Spleen (tissue), 11 donors: ENCODE measurements at regions not wholly inside any gene's neighbourhood (a gene's known extent, or its start where the extent isn't known, plus 50 kb on each side); places are given as distances from the start of the nearest gene placed in this dataset.

Experiments
- DNase-seq: peaks from one replicate; pipeline ENCODE4 v3.0.0-alpha.2; 2020
- H3K27ac ChIP-seq, 8 donors: fragments of 200-600 bp; sonication (generic) in 7 of 8; 1 replicate in 4 of 8; 2 replicates in 4 of 8; pipeline versions ENCODE4 v1.5.0 to v1.8.0; 2016 to 2021; ENCODE audit warnings: inconsistent platforms in 4 of 8, mild to moderate bottlenecking in 4 of 8, moderate library complexity in 1 of 8
- H3K27me3 ChIP-seq, 7 donors: fragments of 200-600 bp; sonication (generic) in 6 of 7; replicated peaks in 1 of 7; 1 replicate in 4 of 7; 2 replicates in 3 of 7; pipeline versions ENCODE4 v1.5.0 to v1.8.0; 2016 to 2021; ENCODE audit warnings: inconsistent platforms in 3 of 7, mild to moderate bottlenecking in 1 of 7
- H3K36me3 ChIP-seq, 6 donors: fragments of 200-600 bp; sonication (generic) in 5 of 6; 1 replicate in 4 of 6; 2 replicates in 2 of 6; pipeline versions ENCODE4 v1.5.0 to v1.8.0; 2016 to 2021; ENCODE audit warnings: inconsistent platforms in 2 of 6
- H3K4me1 ChIP-seq, 6 donors: fragments of 200-600 bp; sonication (generic) in 5 of 6; 1 replicate in 3 of 6; 2 replicates in 3 of 6; pipeline versions ENCODE4 v1.5.0 to v1.8.0; 2016 to 2021; ENCODE audit warnings: inconsistent platforms in 3 of 6
- H3K4me3 ChIP-seq, 8 donors: fragments of 200-600 bp; sonication (generic) in 7 of 8; 1 replicate in 4 of 8; 2 replicates in 4 of 8; pipeline versions ENCODE4 v1.5.0 to v1.8.0; 2016 to 2021; ENCODE audit warnings: inconsistent platforms in 4 of 8, mild to moderate bottlenecking in 4 of 8, moderate library complexity in 2 of 8
- H3K9me3 ChIP-seq, 8 donors: fragments of 200-600 bp; sonication (generic) in 7 of 8; 1 replicate in 4 of 8; 2 replicates in 4 of 8; pipeline versions ENCODE4 v1.5.0 to v1.8.0; 2016 to 2021; ENCODE audit warnings: inconsistent platforms in 4 of 8
- POLR2A ChIP-seq, 3 donors: fragments of 450-650 bp; IDR thresholded peaks; one replicate each; pipeline ENCODE4 v1.5.1; 2017; ENCODE audit warnings: antibody characterized with exemption in 3 of 3, mild to moderate bottlenecking in 1 of 3
- POLR2AphosphoS5 ChIP-seq, 3 donors: sonication (generic); formaldehyde crosslinking; IDR thresholded peaks; one replicate each; pipeline ENCODE4 v1.5.1; 2017; ENCODE audit warnings: antibody characterized with exemption in 3 of 3
- WGBS, 5 donors: extraction: QIAGEN DNeasy Blood & Tissue Kit in 3 of 5; methylation state at CpG; one replicate each; pipeline versions ENCODE4 v1.1.5 to v1.1.7; 2013 to 2018; 5-methylcytosine and 5-hydroxymethylcytosine counted together
- intact Hi-C: fragments of 100-400 bp; cut with DNase I; formaldehyde crosslinking; loops from one replicate; pipeline ENCODE4 v1.15.0; 2023; ENCODE audit warnings: low total_unique reads
- TF ChIP-seq, protein P1 (sequence below), 11 experiments: fragments of 200-600 bp in 7 of 11; fragments of 450-650 bp in 4 of 11; sonication (generic) in 4 of 11; IDR thresholded peaks in 8 of 11; conservative IDR thresholded peaks in 3 of 11; 1 replicate in 7 of 11; 2 replicates in 4 of 11; pipeline versions ENCODE4 v1.4.0 to v1.8.0; 2016 to 2021; ENCODE audit warnings: antibody characterized with exemption in 11 of 11, inconsistent platforms in 4 of 11, mild to moderate bottlenecking in 1 of 11
- donor health status: healthy with polysubstance abuse.
- donor health status: DM: no; HTN: no; CAD: no; lungs with moderate emphysema.
- donor health status: DM: no; HTN: no; CAD: no.
- donor health status: Bipolar disorder and iron deficiency.
- donor health status: healthy.
- donor health status: DM: no; HTN: no; CAD: no.
- donor health status: DM: yes; HTN: yes; CAD: no.

- no peak for TF ChIP-seq POLR2A (IDR thresholded peaks at IDR 0.05)
- TF ChIP-seq, protein P1, sequence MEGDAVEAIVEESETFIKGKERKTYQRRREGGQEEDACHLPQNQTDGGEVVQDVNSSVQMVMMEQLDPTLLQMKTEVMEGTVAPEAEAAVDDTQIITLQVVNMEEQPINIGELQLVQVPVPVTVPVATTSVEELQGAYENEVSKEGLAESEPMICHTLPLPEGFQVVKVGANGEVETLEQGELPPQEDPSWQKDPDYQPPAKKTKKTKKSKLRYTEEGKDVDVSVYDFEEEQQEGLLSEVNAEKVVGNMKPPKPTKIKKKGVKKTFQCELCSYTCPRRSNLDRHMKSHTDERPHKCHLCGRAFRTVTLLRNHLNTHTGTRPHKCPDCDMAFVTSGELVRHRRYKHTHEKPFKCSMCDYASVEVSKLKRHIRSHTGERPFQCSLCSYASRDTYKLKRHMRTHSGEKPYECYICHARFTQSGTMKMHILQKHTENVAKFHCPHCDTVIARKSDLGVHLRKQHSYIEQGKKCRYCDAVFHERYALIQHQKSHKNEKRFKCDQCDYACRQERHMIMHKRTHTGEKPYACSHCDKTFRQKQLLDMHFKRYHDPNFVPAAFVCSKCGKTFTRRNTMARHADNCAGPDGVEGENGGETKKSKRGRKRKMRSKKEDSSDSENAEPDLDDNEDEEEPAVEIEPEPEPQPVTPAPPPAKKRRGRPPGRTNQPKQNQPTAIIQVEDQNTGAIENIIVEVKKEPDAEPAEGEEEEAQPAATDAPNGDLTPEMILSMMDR (IDR thresholded peaks at IDR 0.05 in 8 of 11, conservative IDR thresholded peaks at IDR 0.05 in 3 of 11) = no peak
- TF ChIP-seq POLR2AphosphoS5 (IDR thresholded peaks at IDR 0.05) = no peak
- no peaks in the 10 kb centered on the region for H3K36me3 ChIP-seq
- H3K27ac ChIP-seq = no peak overlapping the region
- no peak for DNase-seq
- H3K9me3 ChIP-seq = peaks cover 0 to 27% (median 7%) of the 10 kb centered on the region in 8 donors
- H3K4me3 ChIP-seq = no peak overlapping the region
- no peaks in the 10 kb centered on the region for H3K27me3 ChIP-seq
- WGBS, 5 donors = 71 to 95% (median 89%) methylated on average over 2 of the region's 2 CpGs
- H3K4me1 ChIP-seq = no peaks in the 10 kb centered on the region
- intact Hi-C loops = no loop called here
These were observed 1290.8 kb downstream of the NCAM2 start for GRCh38 chr21:22288885-22289499.

GRCh38 chr21:22292144-22292543 lies 1293.9 kb downstream of the NCAM2 start:
- WGBS, 5 donors = 76 to 92% (median 83%) methylated on average over 3 of the region's 3 CpGs
- H3K9me3 ChIP-seq = peaks cover 0 to 16% (median 2%) of the 10 kb centered on the region in 8 donors
- no peak for DNase-seq
- H3K27me3 ChIP-seq = no peaks in the 10 kb centered on the region
- H3K4me1 ChIP-seq = no peaks in the 10 kb centered on the region
- no peaks in the 10 kb centered on the region for H3K36me3 ChIP-seq
- intact Hi-C loops = no loop called here
- no peak overlapping the region for H3K27ac ChIP-seq
- H3K4me3 ChIP-seq = no peak overlapping the region
- TF ChIP-seq POLR2AphosphoS5 (IDR thresholded peaks at IDR 0.05) (no peak), POLR2A (IDR thresholded peaks at IDR 0.05) (no peak)
- TF ChIP-seq, protein P1 (IDR thresholded peaks at IDR 0.05 in 8 of 11, conservative IDR thresholded peaks at IDR 0.05 in 3 of 11) = no peak

DNA sequence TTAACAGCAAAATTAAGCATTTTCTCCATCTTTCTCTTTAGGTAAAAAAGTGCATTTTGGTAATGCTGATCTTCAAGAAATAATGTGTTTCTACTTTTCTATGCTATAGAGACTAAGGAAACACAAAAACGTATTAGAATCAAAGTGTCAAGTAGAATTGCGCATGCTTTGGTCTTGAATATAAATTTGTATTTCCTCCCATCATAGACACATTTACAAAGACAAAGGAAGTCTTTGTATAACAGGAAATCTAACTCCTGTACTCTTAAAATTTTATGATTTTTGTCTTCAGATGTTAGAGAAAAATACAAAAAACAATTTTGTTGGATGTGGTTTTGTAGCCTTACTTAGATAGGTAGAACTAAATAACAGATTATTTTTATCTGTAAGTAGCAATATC lies 1299.4 kb downstream of the NCAM2 start:
- Histone ChIP-seq H3K36me3 (no peaks in the 10 kb centered on the region), H3K9me3 (peaks cover 0 to 14% (median 0%) of the 10 kb centered on the region in 8 donors), H3K27ac (no peak overlapping the region), H3K4me1 (no peaks in the 10 kb centered on the region), H3K27me3 (no peaks in the 10 kb centered on the region), H3K4me3 (no peak overlapping the region)
- DNase-seq = no peak
- TF ChIP-seq POLR2AphosphoS5 (IDR thresholded peaks at IDR 0.05) = no peak
- intact Hi-C loops = no loop called here
- WGBS, 5 donors = 53 to 68% (median 63%) methylated on average over 2 of the region's 2 CpGs

DNA sequence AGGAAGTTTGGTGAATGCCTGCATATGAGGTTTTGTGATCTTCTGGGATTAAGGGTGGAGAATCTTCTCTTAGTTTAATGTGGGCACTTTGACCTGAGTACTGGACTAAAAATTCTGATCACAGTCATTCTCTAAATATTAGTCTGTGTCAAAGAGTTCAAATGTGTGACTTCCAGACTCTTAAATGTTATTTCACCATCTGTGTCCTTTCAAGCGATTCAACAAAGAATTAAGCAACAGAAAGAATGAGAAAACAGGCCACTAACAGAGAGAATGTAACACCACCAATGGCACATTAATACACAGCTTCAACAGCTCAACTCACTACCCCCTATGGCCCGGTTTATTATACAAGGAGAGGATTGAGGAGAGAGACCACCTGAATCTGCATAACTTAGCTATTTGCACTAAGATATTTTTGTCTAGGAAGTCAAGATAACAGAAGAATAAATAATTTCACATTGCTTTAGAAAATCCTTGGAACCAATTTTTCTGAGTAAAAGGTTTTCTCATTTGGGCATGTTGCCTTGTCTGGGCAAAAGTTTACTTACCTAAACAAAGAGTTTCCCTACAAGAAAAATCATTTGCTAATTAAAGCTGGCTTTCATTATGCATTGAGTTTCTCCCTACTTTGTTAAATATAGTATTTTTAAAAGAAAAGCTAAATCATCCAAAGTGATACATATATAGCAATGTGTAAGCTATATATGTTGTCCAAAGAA lies 1313.7 kb downstream of the NCAM2 start:
- no peak for DNase-seq
- intact Hi-C loops = no loop called here
- Histone ChIP-seq H3K4me1 (no peaks in the 10 kb centered on the region), H3K27ac (no peak overlapping the region), H3K4me3 (no peak overlapping the region), H3K27me3 (no peaks in the 10 kb centered on the region), H3K36me3 (no peaks in the 10 kb centered on the region), H3K9me3 (peaks cover 0 to 19% (median 8%) of the 10 kb centered on the region in 8 donors)
- 68 to 81% (median 77%) methylated on average over 2 of the region's 2 CpGs for WGBS, 5 donors
- TF ChIP-seq POLR2AphosphoS5 (IDR thresholded peaks at IDR 0.05) (no peak), POLR2A (IDR thresholded peaks at IDR 0.05) (no peak)
- TF ChIP-seq, protein P1 (IDR thresholded peaks at IDR 0.05 in 8 of 11, conservative IDR thresholded peaks at IDR 0.05 in 3 of 11) = no peak
